CD4-positive, alpha-beta T cell treated with Interleukin-1 beta for 1 hour (primary cell): ENCODE measurements at regions not wholly inside any gene's neighbourhood (a gene's known extent, or its start where the extent isn't known, plus 50 kb on each side); places are given as distances from the start of the nearest gene placed in this dataset.

ENCODE experiments used
- DNase-seq, 2 donors: peaks; one replicate each; pipeline ENCODE4 v3.0.0-alpha.2; 2020 to 2022

DNA sequence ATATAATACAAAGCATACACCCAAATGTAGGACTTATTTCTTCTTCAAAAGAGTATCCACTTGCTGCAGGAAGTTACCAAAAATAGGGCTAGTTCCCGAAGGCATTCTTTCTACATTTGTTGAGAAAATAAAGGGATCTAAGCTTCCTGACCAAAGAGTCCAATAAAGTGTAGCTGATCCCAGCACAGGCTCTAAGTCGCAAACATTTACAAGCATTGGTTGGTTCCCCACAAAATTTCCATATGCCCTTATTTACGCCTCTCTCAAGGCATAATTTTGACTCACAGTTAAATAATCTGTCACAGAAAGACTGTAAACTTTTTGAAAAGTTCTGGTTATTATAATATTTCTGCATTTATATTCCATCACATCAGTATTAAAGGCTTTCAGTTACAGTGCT lies 1520.1 kb upstream of the ZEB2 start:
- no peak for DNase-seq

DNA sequence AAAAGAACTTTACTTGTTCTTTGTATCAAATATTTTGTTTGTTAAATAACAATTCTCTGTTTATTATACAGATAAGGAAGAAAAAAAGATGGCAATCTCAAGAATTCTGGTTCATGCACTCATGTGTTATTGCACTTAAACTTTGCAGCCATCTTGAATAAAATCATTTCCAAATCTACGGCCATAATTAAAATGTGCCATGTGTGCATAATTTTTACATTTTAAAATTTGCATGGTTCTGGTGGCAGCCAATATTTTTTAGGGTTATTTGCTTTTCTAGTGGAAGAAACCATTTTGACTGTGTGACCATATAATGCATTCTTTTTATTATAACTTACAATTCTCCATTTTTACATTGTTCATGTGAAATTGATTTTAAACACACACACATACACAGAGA lies 1518.1 kb upstream of the ZEB2 start:
- no peak for DNase-seq

DNA sequence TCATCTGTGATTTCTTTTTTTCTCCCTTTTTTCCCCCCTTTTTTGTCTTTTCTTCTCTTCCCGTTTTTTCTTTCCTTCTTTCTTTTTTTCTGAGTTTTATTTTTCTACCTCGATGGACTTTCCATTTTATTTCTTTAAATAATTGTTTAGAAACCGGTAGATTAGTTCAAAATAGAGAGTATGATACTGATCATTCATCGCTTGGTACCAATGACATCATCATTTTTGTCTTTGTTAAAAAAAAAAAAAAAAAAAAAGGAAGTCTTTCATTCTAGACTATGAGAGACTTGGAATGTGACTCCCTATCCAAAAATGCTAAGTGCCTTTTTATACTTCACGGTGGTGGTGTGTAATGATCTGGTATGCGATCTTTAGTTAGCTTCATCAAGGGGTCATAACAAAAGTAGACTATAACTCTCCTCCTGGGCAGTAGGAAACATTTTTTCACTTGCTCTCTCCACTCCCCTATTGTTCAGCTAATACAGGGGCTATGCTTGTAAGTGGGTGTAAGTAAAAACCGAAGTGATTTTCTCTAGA lies 1517.5 kb upstream of the ZEB2 start:
- no peak for DNase-seq

DNA sequence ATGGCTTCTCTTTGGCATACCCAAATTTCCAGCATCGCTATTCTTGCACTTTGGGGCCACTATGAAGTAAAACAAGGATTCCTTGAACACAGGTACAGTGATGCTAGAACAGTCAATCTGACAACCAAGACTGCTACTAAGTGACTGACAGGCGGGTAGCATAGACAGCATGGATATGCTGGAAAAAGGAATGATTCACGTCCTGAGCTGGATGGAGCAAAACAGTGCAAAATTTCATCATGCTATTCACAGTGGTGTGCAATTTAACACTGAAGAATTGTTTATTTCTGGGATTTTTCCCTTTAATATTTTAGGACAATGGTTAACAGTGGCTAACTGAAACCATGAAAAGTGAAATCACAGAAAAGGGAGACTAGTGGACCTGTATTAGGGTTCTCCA lies 1511.2 kb upstream of the ZEB2 start:
- DNase-seq, result no peak

DNA sequence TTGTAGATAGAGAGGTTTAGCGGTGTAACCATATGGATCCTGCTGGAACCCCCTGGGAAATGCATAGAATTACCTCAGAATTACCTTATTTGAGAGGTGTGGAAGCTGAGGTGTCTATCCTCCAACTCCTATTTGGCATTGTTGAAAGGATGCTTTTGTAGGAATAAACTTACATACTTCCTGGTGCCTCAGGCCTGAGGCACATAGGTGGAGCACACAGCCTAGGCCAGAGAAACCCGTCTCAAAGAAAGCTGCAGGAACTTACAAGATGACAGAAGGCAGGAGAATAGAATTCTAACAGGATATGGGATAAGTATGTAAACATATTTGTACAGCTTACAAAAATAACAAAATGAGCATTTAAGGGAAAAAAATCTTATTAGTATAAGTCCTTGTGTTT lies 1507.2 kb upstream of the ZEB2 start:
- DNase-seq, result no peak

DNA sequence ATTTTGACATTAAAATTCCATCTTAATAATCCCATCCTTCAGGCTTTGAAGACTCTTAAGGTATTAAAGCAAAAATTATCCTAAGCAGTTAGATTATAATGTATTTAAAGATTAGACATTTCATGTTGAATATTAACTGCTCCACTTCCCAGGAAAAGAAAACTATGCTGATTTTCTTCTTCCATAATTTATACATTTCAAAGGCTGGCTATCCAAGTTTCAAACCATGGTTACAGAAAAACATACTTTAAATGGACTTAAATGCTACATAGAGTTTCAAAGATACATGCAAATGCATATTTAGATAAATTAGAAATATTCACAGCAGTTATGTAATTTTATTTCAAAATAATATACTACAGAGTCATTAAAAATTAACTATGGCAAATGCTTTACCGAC lies 1505.6 kb upstream of the ZEB2 start:
- no peak for DNase-seq

DNA sequence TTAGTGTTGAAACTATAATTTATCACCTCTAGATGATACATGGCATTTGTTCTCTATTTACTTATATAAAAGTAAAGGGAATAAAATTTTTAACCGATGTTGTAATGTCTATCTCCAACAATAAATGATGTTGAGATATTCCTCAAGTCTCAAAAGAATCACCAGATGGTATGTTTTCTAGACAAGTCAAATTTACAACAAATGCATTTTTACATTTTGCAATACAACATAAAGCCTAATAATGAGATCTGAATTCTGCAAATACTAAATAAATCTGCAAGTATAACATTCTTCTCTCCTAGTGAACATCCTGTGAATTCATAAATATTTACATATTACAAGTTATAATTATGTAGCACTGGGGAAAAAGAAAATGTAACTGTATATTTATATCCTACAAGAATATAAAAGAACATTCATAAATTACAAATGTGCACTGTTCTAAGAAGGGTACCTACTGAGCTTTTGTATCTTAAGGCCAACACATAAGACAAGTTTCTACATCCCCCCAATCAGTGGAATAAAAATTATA lies 1504.4 kb upstream of the ZEB2 start:
- DNase-seq, result no peak

DNA sequence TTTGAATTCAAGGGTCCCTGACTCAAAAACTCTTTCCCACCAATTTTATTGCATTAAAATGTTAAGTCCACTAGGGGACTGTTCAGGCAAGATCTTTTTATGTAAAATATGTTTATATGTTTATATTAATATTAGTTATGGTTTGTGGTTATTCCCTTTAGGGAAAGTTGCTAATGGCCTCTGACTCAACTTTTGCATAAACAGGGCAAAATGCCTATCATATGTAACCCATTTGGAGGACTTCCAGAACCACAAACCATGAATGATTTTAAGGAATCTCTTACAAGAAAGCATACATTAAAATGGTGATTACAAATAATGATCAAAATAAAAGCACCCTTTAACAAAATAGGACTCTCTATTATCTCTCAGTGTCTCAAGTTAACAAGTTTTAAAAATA lies 1484.5 kb upstream of the ZEB2 start:
- no peak for DNase-seq

DNA sequence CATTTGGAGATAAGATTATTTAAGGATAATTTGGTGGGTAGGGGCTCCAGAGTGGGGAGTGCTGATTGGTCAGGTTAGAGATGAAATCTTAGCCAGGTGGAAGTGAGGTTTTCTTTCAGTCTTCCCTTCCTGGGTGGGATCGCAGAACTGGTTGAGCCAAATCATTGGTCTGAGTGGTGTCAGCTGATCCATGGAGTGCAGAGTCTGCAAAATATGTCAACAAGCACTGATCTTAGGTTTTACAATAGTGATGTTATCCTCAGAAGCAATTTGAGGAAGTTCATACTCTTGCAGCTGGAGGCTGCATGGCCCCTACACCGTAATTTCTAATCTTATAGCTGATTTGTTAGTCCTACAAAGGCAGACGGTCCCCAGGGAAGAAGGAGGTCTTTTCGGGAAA lies 1483.4 kb upstream of the ZEB2 start:
- no peak for DNase-seq

DNA sequence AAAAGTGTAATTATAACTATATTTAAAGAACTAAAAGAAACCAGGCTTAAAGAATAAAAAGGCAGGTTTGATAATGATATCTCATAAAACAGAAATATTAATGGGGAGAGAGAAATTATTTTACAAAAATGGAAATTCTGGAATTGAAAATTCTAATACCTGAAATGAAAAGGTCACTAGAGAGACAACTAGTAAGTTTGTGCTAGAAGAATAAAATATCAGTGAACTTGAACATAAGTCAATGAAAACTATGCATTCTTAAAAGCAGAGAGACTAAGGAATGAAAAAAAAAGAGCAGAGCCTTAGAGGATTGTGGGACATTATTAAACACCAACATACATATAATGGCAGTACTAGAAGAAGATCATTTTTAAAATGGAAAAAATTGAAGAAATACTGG lies 1475.0 kb upstream of the ZEB2 start:
- no peak for DNase-seq

DNA sequence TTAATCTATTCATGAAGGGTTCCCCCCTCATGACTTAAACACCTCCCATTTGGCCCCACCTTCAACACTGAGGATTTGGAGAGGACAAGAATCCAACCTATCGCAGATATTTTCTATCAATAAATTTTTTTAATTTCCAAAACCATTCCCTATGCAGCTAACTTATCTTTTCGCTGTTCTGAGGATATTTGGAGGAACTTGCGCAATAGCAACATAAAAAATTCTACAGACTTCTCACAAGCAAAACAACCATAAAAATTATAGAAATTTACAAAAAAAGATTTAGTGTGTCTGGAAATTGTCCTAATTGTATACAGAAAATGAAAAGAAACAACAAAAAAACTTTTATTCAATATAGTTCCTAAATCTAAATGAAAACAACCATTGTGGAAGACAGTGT lies 1472.7 kb upstream of the ZEB2 start:
- DNase-seq, result no peak

DNA sequence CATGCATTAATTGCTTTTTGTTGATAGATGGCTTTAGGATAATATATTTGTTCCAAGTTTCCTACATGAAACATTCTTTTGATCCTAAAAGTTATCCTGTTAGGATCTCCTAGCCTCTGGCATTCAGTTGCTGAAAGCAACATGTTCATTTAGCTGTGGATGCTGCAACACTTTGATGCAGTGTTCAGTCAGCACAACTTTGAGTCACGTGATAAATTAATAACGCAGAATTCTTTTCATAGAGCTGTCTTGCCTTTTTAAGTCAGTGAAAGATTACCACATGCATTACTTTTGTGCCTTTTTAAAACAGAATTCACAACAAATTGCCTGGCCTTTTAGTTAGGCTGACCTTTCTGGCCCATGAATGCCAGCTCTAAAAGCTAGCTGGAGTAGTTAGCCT lies 1467.9 kb upstream of the ZEB2 start:
- no peak for DNase-seq

DNA sequence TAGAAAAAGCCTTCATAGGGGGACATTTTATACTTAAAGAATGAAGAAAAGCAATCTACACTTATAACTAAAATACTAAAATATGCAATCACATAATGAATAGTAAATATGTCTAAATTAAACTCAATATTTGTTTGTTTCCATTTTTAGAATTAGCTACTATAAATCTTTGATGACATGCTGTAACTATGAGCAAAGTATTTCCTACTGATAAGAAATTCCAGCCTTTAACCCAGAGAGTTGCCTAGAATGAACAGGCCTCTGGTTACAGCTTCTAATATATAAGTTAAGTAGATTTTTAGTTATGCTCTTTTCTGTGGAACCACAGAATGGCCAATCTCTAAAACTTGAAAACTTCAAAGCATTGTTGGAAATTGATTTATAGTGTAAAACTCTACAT lies 1465.6 kb upstream of the ZEB2 start:
- no peak for DNase-seq

DNA sequence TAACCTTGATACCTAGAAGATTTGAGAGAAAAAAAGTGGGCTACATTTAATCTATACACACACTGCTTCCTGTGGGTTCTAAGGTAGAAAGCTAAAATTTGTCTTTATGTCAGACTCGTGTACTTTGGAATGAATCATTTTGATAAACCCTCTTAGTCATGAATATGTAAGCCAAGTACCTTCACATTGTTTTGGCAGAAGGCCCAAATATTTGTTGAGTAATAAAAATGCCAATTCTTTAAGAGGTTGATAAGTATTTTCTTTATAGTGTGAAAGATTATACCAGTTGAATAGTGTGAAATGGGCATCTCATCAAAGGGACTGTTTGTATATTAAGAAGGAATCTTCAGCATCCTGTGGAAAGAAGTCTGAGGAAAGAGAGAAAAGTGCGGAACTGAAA lies 1464.7 kb upstream of the ZEB2 start:
- DNase-seq, result no peak

DNA sequence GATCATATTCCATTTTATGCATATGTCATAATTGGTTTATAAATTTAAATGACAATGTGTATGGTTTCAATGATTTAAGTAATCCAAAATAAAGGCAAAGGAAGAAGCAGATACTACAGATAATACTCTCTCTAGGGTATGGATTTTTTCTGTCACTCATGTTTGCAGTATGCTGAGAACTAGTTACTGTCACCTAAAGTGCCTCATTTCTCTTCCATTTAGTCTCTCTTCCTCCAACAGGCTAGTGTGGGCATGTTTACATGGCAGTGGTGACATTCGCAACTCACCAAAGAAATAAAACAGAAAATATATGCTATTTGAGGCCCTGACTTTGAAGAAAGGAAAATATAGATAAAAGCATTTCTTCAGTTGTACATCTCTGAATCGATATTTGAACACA lies 1460.4 kb upstream of the ZEB2 start:
- DNase-seq, result no peak

DNA sequence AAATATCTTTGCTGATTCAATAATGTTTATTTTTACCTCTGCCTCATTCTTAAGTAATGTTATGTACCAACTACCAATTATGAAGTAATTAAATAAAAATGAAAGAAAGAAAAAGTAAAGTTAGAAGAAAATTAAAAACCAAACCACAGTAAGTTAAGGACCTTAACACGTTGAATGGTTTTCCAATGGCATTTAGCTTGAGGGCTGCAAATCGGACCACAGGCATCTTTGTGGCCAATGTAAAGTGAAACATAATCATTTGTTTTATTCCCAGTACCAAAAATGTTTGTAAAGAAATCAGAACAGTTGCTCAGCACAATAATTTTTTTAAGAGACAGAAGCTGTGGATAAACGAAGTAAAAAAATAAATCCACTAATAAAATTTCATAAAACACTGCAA lies 1455.5 kb upstream of the ZEB2 start:
- no peak for DNase-seq

DNA sequence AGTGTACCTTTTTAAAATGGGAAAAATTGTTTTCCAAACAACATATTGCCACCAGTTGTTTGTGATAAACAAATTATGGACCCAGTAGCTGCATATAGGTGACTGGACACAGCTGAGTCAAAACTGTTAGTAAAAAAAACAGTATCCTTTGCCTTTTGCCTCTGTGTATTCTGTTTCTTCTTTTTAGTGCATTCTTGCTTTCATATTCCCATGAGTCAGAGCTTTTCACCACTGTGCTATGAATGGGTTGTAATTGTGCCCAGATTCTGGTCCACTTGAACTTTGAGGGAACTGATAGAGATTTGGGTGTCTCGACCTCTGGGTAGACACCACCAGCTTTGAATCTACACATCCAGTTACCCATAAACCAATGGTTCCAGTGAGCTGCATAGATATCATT lies 1441.9 kb upstream of the ZEB2 start:
- no peak for DNase-seq

DNA sequence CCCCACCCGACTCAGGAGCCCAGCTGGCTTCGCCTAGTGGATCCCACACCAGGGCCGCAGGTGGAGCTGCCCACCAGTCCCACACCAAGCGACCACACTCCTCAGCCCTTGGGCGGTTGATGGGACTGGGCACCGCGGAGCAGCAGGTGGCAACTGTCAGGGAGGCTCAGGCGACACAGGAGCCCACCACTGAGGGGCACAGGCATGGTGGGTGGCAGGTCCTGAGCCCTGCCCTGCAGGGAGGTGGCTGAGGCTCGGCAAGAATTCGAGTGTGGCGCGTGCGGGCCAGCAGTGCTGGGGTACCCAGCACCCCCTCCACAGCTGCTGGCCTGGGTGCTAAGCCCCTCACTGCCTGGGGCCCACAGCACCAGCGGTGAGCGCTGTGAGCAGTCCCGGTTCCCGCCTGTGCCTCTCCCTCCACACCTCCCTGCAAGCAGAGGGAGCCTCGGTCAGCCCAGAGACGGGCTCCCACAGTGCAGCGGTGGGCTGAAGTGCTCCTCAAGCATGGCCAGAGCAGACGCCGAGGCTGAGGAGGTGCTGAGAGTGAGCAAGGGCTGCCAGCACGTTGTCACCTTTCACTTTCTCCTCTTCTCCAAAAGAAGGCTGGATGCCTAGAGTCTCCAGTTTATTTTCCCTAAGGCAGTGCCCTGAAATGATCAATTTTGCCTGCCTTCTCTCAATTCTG lies 1440.7 kb upstream of the ZEB2 start:
- no peak for DNase-seq

DNA sequence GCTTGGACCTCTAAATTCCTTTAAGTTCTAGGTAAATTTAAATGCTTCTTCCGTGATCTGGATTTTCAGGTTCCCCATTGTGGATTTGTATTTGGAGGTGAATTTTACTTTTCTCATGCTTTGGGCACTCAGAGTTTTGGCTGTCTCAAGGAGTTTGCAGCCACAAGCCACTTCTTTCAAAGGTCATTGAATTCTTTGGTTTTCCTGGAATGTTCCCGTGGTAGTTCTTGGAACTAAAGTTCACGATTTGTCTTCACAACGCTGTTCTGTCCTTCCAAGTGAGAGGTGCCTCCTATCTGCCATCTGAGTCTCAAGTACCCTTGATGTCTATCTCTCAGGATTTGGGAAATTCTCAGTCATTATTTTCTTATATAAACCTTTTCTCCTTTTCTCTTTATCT lies 1438.7 kb upstream of the ZEB2 start:
- no peak for DNase-seq

DNA sequence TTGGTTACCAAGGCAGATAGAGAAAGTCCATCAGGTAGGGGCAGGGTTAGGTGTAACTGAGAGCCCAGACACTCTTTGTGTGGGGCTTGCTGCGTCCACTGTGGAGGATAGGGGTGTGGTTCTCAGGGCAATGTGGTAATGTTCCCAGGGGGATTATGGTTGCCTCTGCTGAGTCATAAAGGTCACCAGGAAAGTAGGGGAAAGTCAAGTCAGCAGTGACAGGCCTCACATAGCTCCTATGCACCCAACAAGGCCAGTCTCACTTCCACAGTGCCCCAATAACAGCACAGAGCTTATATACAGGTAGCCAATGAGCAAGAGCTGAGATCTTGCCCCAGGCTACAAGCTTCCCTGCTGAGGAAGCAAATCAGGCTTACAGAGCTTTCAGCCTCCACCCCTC lies 1438.0 kb upstream of the ZEB2 start:
- DNase-seq, result no peak

DNA sequence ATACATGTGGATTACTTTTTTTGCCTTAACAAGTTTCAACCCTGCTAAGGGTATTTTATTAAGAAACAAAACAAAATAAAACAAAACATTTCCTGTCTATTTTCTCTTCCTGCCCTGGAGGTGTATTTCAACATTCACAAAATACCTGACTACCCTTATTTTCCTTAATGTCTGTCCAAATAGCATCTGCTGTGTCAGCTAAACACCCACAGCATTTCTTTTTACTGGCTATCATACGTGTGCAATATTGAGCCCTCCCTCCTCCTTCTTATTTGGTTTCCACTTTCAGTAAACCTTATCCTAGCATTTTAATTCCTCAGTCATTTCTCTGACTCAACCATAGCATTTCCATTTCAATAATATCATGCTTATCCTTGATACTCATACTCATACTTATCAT lies 1420.0 kb upstream of the ZEB2 start:
- DNase-seq, result no peak

DNA sequence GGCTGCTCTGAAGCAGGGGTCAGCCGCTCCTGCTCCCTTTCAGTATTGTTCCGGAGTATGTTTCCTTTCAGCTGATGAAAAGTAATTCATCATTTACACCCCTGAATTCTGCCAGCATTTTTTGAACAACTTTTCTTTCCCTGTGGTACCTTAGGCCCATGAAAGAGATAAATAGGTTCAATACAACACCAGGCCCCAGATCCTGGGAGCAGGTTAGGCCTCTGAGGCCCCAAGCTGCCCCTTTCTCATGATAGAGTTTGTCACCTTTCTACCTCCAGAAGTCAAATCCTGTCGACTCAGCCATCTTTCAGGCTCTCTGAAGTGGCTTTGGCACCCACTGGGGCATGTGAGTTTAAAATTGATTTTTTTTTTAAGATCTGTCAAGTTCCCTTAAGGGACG lies 1415.1 kb upstream of the ZEB2 start:
- no peak for DNase-seq

DNA sequence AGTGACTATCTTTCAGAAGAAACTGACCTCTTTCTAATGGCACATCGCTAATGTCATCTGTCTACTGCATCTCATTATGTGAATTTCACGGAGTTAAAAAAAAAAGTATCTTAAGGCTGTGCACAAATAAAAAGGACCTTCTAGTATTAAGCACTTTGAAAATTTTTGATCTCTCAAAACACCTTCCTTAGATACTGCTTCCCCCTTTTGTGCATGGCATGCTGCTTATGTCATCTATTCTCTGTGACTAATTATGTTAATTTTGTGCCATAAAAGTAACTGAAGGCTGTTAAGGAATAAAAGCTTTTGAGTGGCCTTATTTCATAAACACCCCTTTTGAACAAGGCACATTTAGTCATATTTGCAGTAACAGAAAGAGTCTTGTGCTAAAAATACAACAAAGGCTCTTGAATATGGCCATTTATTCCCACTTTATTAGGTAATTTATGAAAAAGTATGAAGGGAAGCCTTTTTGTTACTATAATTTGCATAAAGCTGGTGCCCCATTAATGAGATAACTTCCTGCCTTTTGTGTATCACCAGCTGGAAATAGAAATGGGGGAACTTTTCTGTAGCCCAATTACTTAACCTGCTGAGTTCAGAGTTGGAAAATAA lies 1412.0 kb upstream of the ZEB2 start:
- no peak for DNase-seq

DNA sequence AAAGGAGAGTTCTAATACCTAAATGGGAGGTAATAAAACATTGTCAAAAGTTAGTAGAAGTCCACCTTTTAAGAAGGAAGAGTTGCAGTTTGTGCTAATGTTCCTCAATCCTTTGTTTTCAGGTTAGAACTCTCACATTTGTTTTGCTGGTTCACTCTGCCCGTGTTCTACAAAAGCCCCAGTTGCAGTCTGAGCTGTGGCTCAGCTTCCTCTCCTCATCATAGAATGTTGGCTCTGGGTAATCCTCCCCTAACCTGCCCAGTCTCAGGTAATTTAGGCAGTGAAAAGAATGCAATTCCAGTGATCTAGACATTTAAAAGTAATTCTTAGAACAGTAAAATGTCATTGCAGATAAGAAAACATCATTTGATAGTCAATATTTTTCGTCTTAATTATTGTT lies 1410.4 kb upstream of the ZEB2 start:
- no peak for DNase-seq
